ENCODE measurements at regions not wholly inside any gene's neighbourhood (a gene's known extent, or its start where the extent isn't known, plus 50 kb on each side); places are given as distances from the start of the nearest gene placed in this dataset.

GRCh38 chr21:28142697-28143096, 850.0 kb downstream of the LTN1 start:
- TF ChIP-seq EZH2 (IDR thresholded peaks at IDR 0.05; ENCODE audit: low read length): no peak
- TF ChIP-seq CTCF (optimal IDR thresholded peaks at IDR 0.05 in 1 of 3, IDR thresholded peaks at IDR 0.05 in 1 of 3, conservative IDR thresholded peaks at IDR 0.05 in 1 of 3; ENCODE audit: extremely low read depth in 1 of 3, insufficient read depth in 2 of 3, low read length in 3 of 3): no peak
- Histone ChIP-seq H3K27me3 (ENCODE audit: control insufficient read depth, extremely low read depth, insufficient read depth, low read length) (no peaks in the 10 kb centered on the region), H3K9ac (ENCODE audit: control insufficient read depth, extremely low read depth, insufficient read depth, low read length) (no peak overlapping the region), H3K4me1 (ENCODE audit: control insufficient read depth, extremely low read depth, insufficient read depth, low read length) (no peaks in the 10 kb centered on the region), H3K9me3 (ENCODE audit: control insufficient read depth, low read depth, low read length) (no peaks in the 10 kb centered on the region), H3K79me2 (ENCODE audit: control insufficient read depth, insufficient read depth, low read length) (no peaks in the 10 kb centered on the region), H3K27ac (ENCODE audit: control insufficient read depth, insufficient read depth, low read length) (no peak overlapping the region), H4K20me1 (ENCODE audit: control insufficient read depth, extremely low read depth, insufficient read depth, low read length) (no peaks in the 10 kb centered on the region), H3K36me3 (ENCODE audit: control insufficient read depth in 2 of 2, extremely low read depth in 1 of 2, insufficient read depth in 2 of 2, low read length in 2 of 2) (no peaks in the 10 kb centered on the region), H3K4me2 (ENCODE audit: control insufficient read depth, extremely low read depth, insufficient read depth, low read depth, low read length) (no peak overlapping the region), H2AFZ (ENCODE audit: control insufficient read depth, low read length) (peak overlapping the region; percentile 69), H3K4me3 (ENCODE audit: control insufficient read depth in 2 of 3, extremely low read depth in 1 of 3, insufficient read depth in 2 of 3, low read depth in 1 of 3, low read length in 3 of 3) (no peak overlapping the region), H3K9me1 (ENCODE audit: control insufficient read depth, extremely low read depth, insufficient read depth, low read length) (no peaks in the 10 kb centered on the region)
- peak; percentile 43 for FAIRE-seq
- DNase-seq (ENCODE audit: low read depth, low spot score): no peak
- dilution Hi-C loops (cut with MboI; ENCODE audit: extremely low pct_ligation_motif_present, low sequenced_read_pairs): no loop called here

GRCh38 chr21:28138272-28138671, 854.4 kb downstream of the LTN1 start:
- H3K4me3 ChIP-seq (ENCODE audit: control insufficient read depth in 2 of 3, extremely low read depth in 1 of 3, insufficient read depth in 2 of 3, low read depth in 1 of 3, low read length in 3 of 3): no peak overlapping the region
- H3K27ac ChIP-seq (ENCODE audit: control insufficient read depth, insufficient read depth, low read length): no peak overlapping the region
- dilution Hi-C loops (cut with MboI; ENCODE audit: extremely low pct_ligation_motif_present, low sequenced_read_pairs): no loop called here
- H2AFZ ChIP-seq (ENCODE audit: control insufficient read depth, low read length): no peak overlapping the region
- H3K9me1 ChIP-seq (ENCODE audit: control insufficient read depth, extremely low read depth, insufficient read depth, low read length): no peaks in the 10 kb centered on the region
- no peaks in the 10 kb centered on the region for H3K4me1 ChIP-seq (ENCODE audit: control insufficient read depth, extremely low read depth, insufficient read depth, low read length)
- no peaks in the 10 kb centered on the region for H3K27me3 ChIP-seq (ENCODE audit: control insufficient read depth, extremely low read depth, insufficient read depth, low read length)
- no peak for DNase-seq (ENCODE audit: low read depth, low spot score)
- H4K20me1 ChIP-seq (ENCODE audit: control insufficient read depth, extremely low read depth, insufficient read depth, low read length): no peaks in the 10 kb centered on the region
- no peaks in the 10 kb centered on the region for H3K36me3 ChIP-seq (ENCODE audit: control insufficient read depth in 2 of 2, extremely low read depth in 1 of 2, insufficient read depth in 2 of 2, low read length in 2 of 2)
- FAIRE-seq: no peak
- H3K9ac ChIP-seq (ENCODE audit: control insufficient read depth, extremely low read depth, insufficient read depth, low read length): no peak overlapping the region
- no peaks in the 10 kb centered on the region for H3K79me2 ChIP-seq (ENCODE audit: control insufficient read depth, insufficient read depth, low read length)
- no peaks in the 10 kb centered on the region for H3K9me3 ChIP-seq (ENCODE audit: control insufficient read depth, low read depth, low read length)
- no peak overlapping the region for H3K4me2 ChIP-seq (ENCODE audit: control insufficient read depth, extremely low read depth, insufficient read depth, low read depth, low read length)
- TF ChIP-seq EZH2 (IDR thresholded peaks at IDR 0.05; ENCODE audit: low read length) (no peak), CTCF (optimal IDR thresholded peaks at IDR 0.05 in 1 of 3, IDR thresholded peaks at IDR 0.05 in 1 of 3, conservative IDR thresholded peaks at IDR 0.05 in 1 of 3; ENCODE audit: extremely low read depth in 1 of 3, insufficient read depth in 2 of 3, low read length in 3 of 3) (no peak)
